Nephron progenitor cell (in vitro differentiated cells): ENCODE measurements at regions not wholly inside any gene's neighbourhood (a gene's known extent, or its start where the extent isn't known, plus 50 kb on each side); places are given as distances from the start of the nearest gene placed in this dataset.

Source experiments
- DNase-seq: peaks from one replicate; pipeline ENCODE4 v3.0.0; 2021
- H3K27ac Mint-ChIP-seq: 2 replicates; pipeline ENCODE4 v1.8.0; 2021; ENCODE audit warnings: mild to moderate bottlenecking, moderate library complexity, mixed read lengths
- H3K27me3 Mint-ChIP-seq: 2 replicates; pipeline ENCODE4 v1.8.0; 2021; ENCODE audit warnings: mild to moderate bottlenecking, low read depth, mixed read lengths; ENCODE audit not compliant: poor library complexity
- H3K36me3 Mint-ChIP-seq: 2 replicates; pipeline ENCODE4 v1.8.0; 2021; ENCODE audit warnings: low read depth, mixed read lengths
- H3K4me1 Mint-ChIP-seq: 2 replicates; pipeline ENCODE4 v1.8.0; 2021; ENCODE audit warnings: mixed read lengths
- H3K4me3 Mint-ChIP-seq: 2 replicates; pipeline ENCODE4 v1.8.0; 2021; ENCODE audit warnings: mild to moderate bottlenecking, moderate library complexity, mixed read lengths
- H3K9me3 Mint-ChIP-seq: 2 replicates; pipeline ENCODE4 v1.8.0; 2021; ENCODE audit warnings: mild to moderate bottlenecking, moderate library complexity, mixed read lengths
- CTCF ChIP-seq: fragments of 200-600 bp; sonication (generic); IDR thresholded peaks from 2 replicates; pipeline ENCODE4 v1.5.0; 2021; ENCODE audit warnings: antibody characterized with exemption

DNA sequence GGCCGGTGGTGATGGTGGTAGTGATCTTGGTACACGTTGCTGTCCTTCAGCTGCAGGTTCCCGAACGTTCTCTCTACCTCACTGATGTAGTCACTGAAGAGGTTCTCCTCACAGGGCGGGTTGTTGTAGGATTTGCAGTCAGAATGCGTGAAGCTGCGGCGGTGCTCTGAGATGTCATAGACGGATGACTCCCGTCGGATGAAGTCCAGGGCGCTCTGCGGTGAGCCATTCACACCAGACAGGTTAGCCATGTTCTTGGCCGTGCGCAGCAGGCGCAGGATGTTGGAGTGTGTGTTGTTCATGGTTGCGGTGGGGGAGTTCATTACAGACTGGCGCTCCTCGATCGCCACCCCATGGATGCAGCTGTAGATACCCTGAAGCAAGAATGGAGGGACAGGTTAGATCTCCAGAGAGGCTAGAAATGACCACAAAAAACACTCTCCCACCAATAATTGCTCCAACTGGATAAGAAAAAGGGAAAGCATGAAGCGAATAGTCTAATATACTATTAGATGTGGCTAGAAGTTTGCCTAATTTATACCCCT, 367.8 kb downstream of the EMP1 start:
- H3K27me3 Mint-ChIP-seq = peaks cover 10% of the 10 kb centered on the region
- H3K4me3 Mint-ChIP-seq = no peak overlapping the region
- no peak for TF ChIP-seq CTCF
- no peak for DNase-seq
- H3K36me3 Mint-ChIP-seq = peaks cover 8% of the 10 kb centered on the region
- no peaks in the 10 kb centered on the region for H3K4me1 Mint-ChIP-seq
- H3K9me3 Mint-ChIP-seq = peaks cover 6% of the 10 kb centered on the region
- no peak overlapping the region for H3K27ac Mint-ChIP-seq

- no peak for DNase-seq
- Mint-ChIP-seq H3K27me3 (peaks cover 10% of the 10 kb centered on the region), H3K4me1 (no peaks in the 10 kb centered on the region), H3K27ac (no peak overlapping the region), H3K9me3 (peaks cover 6% of the 10 kb centered on the region), H3K4me3 (no peak overlapping the region), H3K36me3 (peaks cover 8% of the 10 kb centered on the region)
- no peak for TF ChIP-seq CTCF
These were observed 367.2 kb downstream of the EMP1 start for GRCh38 chr12:13563743-13564125.

- H3K36me3 Mint-ChIP-seq = peaks cover 8% of the 10 kb centered on the region
- H3K4me1 Mint-ChIP-seq = no peaks in the 10 kb centered on the region
- DNase-seq = no peak
- no peak for TF ChIP-seq CTCF
- H3K9me3 Mint-ChIP-seq = peaks cover 6% of the 10 kb centered on the region
- peaks cover 7% of the 10 kb centered on the region for H3K27me3 Mint-ChIP-seq
- no peak overlapping the region for H3K4me3 Mint-ChIP-seq
- H3K27ac Mint-ChIP-seq = no peak overlapping the region
These were observed 366.6 kb downstream of the EMP1 start for GRCh38 chr12:13562915-13563742.

DNA sequence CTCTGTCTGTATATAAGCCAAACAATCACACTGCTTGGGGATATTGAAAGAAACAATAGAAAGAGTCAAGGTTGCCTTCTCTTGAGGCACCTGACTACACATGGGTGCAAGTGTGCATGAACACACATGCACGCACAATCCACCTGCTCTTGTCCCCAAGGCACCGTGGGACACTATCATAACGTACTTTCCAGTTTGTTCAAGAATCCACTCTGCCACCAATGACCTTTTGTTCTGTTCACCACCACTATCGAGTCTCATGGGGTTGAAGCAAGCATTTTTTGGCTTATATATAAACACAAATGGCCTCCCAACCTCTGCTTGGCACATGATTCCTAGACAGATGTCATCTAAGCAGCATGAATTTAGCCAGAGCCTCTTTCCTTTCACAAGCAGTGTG, 365.4 kb downstream of the EMP1 start:
- Mint-ChIP-seq H3K9me3 (peaks cover 6% of the 10 kb centered on the region), H3K36me3 (peaks cover 8% of the 10 kb centered on the region), H3K4me3 (no peak overlapping the region), H3K4me1 (no peaks in the 10 kb centered on the region), H3K27ac (no peak overlapping the region), H3K27me3 (peaks cover 7% of the 10 kb centered on the region)
- TF ChIP-seq CTCF = no peak
- no peak for DNase-seq

- Mint-ChIP-seq H3K27ac (no peak overlapping the region), H3K4me1 (no peaks in the 10 kb centered on the region), H3K27me3 (peaks cover 7% of the 10 kb centered on the region), H3K9me3 (peaks cover 6% of the 10 kb centered on the region), H3K4me3 (no peak overlapping the region), H3K36me3 (peaks cover 8% of the 10 kb centered on the region)
- no peak for TF ChIP-seq CTCF
- no peak for DNase-seq
These were observed 362.9 kb downstream of the EMP1 start for GRCh38 chr12:13559318-13559978.
